Loucy (cell line): ENCODE measurements at regions not wholly inside any gene's neighbourhood (a gene's known extent, or its start where the extent isn't known, plus 50 kb on each side); places are given as distances from the start of the nearest gene placed in this dataset.

Experiments
- H2AFZ ChIP-seq: fragments of 200-600 bp; sonication (generic); 2 replicates; pipeline ENCODE4 v1.6.0; 2016; ENCODE audit warnings: antibody characterized with exemption, mild to moderate bottlenecking, low read length, moderate library complexity
- H3F3A ChIP-seq: fragments of 200-600 bp; 2 replicates; pipeline ENCODE4 v1.6.0; 2016; ENCODE audit warnings: antibody characterized with exemption, low read depth, mild to moderate bottlenecking
- H3K27me3 ChIP-seq: fragments of 200-600 bp; sonication (generic); 2 replicates; pipeline ENCODE4 v1.6.1; 2014; ENCODE audit warnings: low read length, mild to moderate bottlenecking; ENCODE audit not compliant: insufficient read depth, poor library complexity, severe bottlenecking
- H3K36me3 ChIP-seq: fragments of 200-600 bp; sonication (generic); 2 replicates; pipeline ENCODE4 v1.6.1; 2016; ENCODE audit warnings: low read length; ENCODE audit not compliant: insufficient read depth
- H3K4me1 ChIP-seq: fragments of 200-600 bp; sonication (generic); 2 replicates; pipeline ENCODE4 v1.5.1; 2014; ENCODE audit warnings: low read length, mild to moderate bottlenecking; ENCODE audit not compliant: insufficient read depth, poor library complexity, severe bottlenecking
- H3K4me2 ChIP-seq: fragments of 200-600 bp; sonication (generic); 2 replicates; pipeline ENCODE4 v1.6.0; 2014; ENCODE audit warnings: antibody characterized with exemption, low read length, low read depth, mild to moderate bottlenecking; ENCODE audit not compliant: poor library complexity, severe bottlenecking
- H3K4me3 ChIP-seq: fragments of 200-600 bp; sonication (generic); 2 replicates; pipeline ENCODE4 v1.5.1; 2014; ENCODE audit warnings: low read length, mild to moderate bottlenecking, mixed read lengths; ENCODE audit not compliant: poor library complexity, severe bottlenecking
- H3K79me2 ChIP-seq: fragments of 200-600 bp; sonication (generic); 2 replicates; pipeline ENCODE4 v1.6.1; 2014; ENCODE audit warnings: low read length; ENCODE audit not compliant: insufficient read depth
- H3K9ac ChIP-seq: fragments of 200-600 bp; sonication (generic); 2 replicates; pipeline ENCODE4 v1.6.0; 2014; ENCODE audit warnings: mild to moderate bottlenecking, low read depth, low read length, moderate library complexity; ENCODE audit not compliant: poor library complexity, severe bottlenecking
- H3K9me2 ChIP-seq: fragments of 200-600 bp; sonication (generic); replicated peaks from 2 replicates; pipeline ENCODE4 v1.6.1; 2016; ENCODE audit warnings: low read depth, low read length, mixed read lengths
- H3K9me3 ChIP-seq: fragments of 200-600 bp; sonication (generic); 2 replicates; pipeline ENCODE4 v1.6.1; 2014; ENCODE audit warnings: mild to moderate bottlenecking, antibody characterized with exemption, low read length, low read depth; ENCODE audit not compliant: insufficient read depth
- H4K20me1 ChIP-seq: fragments of 200-600 bp; sonication (generic); 2 replicates; pipeline ENCODE4 v1.6.0; 2014; ENCODE audit warnings: antibody characterized with exemption, low read length, mild to moderate bottlenecking; ENCODE audit not compliant: insufficient read depth, poor library complexity, severe bottlenecking
- EZH2phosphoT487 ChIP-seq: fragments of 200-600 bp; IDR thresholded peaks from 2 replicates; pipeline ENCODE4 v1.6.1; 2018; ENCODE audit warnings: antibody characterized with exemption, mild to moderate bottlenecking, moderate library complexity, borderline replicate concordance
- TF ChIP-seq, protein P1 (sequence below): fragments of 200-600 bp; sonication (generic); conservative IDR thresholded peaks from 2 replicates; pipeline ENCODE4 v1.5.1; 2014; ENCODE audit warnings: mild to moderate bottlenecking, antibody characterized with exemption, low read length

DNA sequence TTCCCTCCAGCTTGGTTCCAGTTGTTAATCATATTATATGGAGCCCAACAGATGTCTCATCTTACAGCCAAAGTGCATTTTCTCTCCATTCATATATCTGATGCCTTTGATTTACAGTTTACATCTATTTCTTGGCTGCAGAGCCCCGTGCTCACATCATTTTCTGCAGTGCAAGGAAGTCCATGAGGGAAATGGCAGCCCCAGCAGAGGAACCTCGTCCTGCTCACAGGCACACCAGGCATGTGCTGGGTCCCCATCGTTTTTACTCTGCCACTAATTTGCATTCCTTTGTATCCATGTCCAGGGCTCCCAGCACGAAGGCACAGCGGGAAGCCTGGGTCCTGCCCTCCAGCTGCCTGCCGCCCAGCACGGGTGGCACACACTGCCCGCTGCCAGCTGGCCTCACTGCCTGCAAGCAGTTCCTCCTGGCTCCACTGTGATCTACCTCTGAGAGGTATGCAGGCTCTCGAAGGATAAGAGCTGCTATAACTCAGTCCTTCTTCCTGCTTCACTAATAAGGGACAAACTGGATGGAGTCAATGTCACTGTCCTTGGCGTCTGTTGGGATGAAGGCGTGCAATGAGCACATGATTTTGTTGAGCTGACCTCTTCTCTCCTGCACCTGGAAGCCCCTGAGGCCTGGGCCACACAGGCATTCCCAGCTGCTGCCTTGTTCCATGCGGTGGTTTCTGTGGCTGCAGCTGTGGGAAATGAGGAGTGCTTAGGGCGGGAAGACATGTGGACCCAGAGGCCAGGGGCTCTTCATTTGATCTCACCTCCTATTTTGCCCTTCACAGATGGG, 583.6 kb upstream of the MGMT start:
- Histone ChIP-seq H3K79me2 (no peaks in the 10 kb centered on the region), H3F3A (no peaks in the 10 kb centered on the region), H4K20me1 (no peaks in the 10 kb centered on the region), H3K9me3 (no peaks in the 10 kb centered on the region), H3K4me3 (no peak overlapping the region), H3K36me3 (no peaks in the 10 kb centered on the region), H2AFZ (no peak overlapping the region), H3K4me2 (no peak overlapping the region), H3K4me1 (no peaks in the 10 kb centered on the region), H3K27me3 (no peaks in the 10 kb centered on the region), H3K9ac (no peak overlapping the region), H3K9me2 (no peaks in the 10 kb centered on the region)
- TF ChIP-seq EZH2phosphoT487, result no peak

DNA sequence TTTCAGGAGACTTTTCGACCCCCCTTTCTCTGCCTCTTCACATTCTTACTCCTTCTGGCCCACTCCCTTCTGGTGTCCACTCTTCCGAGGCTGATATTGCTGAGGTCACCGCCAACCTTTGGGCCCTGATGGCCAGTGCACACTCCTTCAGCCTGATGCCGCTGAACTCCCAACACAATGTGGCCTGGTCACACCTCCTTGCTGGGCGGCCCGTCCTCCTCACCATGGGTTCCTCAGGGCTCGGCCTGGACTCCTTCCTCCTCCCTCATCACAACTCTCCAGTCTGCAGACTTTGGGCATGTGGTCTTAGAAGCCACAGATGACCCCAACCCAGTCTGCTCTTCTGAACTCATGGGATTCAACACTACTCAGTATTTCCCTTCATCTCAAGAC, 583.0 kb upstream of the MGMT start:
- Histone ChIP-seq H3K27me3 (no peaks in the 10 kb centered on the region), H3K79me2 (no peaks in the 10 kb centered on the region), H3K9me2 (no peaks in the 10 kb centered on the region), H3F3A (no peaks in the 10 kb centered on the region), H4K20me1 (no peaks in the 10 kb centered on the region), H3K4me1 (no peaks in the 10 kb centered on the region), H3K36me3 (no peaks in the 10 kb centered on the region), H3K9ac (no peak overlapping the region), H3K9me3 (no peaks in the 10 kb centered on the region), H3K4me3 (no peak overlapping the region), H3K4me2 (no peak overlapping the region), H2AFZ (no peak overlapping the region)
- TF ChIP-seq, protein P1, sequence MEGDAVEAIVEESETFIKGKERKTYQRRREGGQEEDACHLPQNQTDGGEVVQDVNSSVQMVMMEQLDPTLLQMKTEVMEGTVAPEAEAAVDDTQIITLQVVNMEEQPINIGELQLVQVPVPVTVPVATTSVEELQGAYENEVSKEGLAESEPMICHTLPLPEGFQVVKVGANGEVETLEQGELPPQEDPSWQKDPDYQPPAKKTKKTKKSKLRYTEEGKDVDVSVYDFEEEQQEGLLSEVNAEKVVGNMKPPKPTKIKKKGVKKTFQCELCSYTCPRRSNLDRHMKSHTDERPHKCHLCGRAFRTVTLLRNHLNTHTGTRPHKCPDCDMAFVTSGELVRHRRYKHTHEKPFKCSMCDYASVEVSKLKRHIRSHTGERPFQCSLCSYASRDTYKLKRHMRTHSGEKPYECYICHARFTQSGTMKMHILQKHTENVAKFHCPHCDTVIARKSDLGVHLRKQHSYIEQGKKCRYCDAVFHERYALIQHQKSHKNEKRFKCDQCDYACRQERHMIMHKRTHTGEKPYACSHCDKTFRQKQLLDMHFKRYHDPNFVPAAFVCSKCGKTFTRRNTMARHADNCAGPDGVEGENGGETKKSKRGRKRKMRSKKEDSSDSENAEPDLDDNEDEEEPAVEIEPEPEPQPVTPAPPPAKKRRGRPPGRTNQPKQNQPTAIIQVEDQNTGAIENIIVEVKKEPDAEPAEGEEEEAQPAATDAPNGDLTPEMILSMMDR, result no peak
- TF ChIP-seq EZH2phosphoT487, result no peak

DNA sequence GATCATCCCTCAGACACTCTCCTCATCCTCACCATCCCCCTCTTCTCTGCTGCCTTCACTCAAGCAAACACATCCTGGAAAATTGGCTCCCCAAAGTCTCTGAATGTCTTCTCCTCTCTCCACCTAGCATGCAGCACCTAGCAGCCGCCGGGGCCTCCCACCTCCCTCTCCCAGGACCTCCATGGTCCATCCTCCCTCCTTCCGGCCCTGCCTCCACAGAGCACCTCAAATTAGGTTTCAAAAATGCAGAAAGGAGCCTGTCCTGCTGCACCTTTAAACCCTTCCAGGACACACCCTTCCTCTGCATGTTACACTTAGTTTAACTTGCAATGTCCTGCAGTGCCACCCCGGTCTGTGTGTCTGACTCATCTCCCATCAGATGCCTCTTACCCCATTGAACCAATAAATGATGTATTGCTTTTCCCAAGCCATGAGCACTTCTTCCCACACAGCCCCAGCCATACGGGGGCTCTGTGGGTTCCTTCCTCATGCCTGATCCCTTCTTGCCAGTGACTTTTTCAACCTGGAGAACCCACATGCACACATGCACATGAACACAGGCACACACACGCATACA, 582.5 kb upstream of the MGMT start:
- Histone ChIP-seq H3K4me2 (no peak overlapping the region), H2AFZ (no peak overlapping the region), H3K27me3 (no peaks in the 10 kb centered on the region), H3K4me3 (no peak overlapping the region), H3F3A (no peaks in the 10 kb centered on the region), H4K20me1 (no peaks in the 10 kb centered on the region), H3K4me1 (no peaks in the 10 kb centered on the region), H3K9ac (no peak overlapping the region), H3K79me2 (no peaks in the 10 kb centered on the region), H3K36me3 (no peaks in the 10 kb centered on the region), H3K9me2 (no peaks in the 10 kb centered on the region), H3K9me3 (no peaks in the 10 kb centered on the region)
- TF ChIP-seq EZH2phosphoT487, result no peak
- TF ChIP-seq, protein P1, result no peak
